Activated B cell treated with CpG ODN at 0.5 μM for 24 hours (primary cell): ENCODE measurements at regions not wholly inside any gene's neighbourhood (a gene's known extent, or its start where the extent isn't known, plus 50 kb on each side); places are given as distances from the start of the nearest gene placed in this dataset.

ENCODE experiments used
- ATAC-seq: fragments of 200-7000 bp; cut with Tn5 transposase; one replicate; pipeline ENCODE4 v1.10.0; 2021; ENCODE audit warnings: low read depth, mild to moderate bottlenecking, moderate library complexity
- CTCF ChIA-PET: fragments of 350-600 bp; sonication (Branson Sonifier 250); formaldehyde crosslinking; loops from one replicate; lab custom pipeline; 2021; ENCODE audit warnings: antibody characterized with exemption; lab: Charles Lee
- POLR2A ChIA-PET: fragments of 350-600 bp; sonication (Branson Sonifier 250); formaldehyde crosslinking; loops from one replicate; lab custom pipeline; 2021; ENCODE audit warnings: antibody characterized with exemption; lab: Charles Lee
- DNase-seq: peaks from one replicate; pipeline ENCODE4 v3.0.0; 2022
- H3K27ac Mint-ChIP-seq: one replicate; pipeline ENCODE4 v1.8.0; 2020; ENCODE audit warnings: mixed read lengths
- H3K27me3 Mint-ChIP-seq: one replicate; pipeline ENCODE4 v1.8.0; 2021; ENCODE audit warnings: mixed read lengths
- H3K36me3 Mint-ChIP-seq: one replicate; pipeline ENCODE4 v1.8.0; 2021; ENCODE audit warnings: low read depth, mixed read lengths
- H3K4me1 Mint-ChIP-seq: one replicate; pipeline ENCODE4 v1.8.0; 2021; ENCODE audit warnings: mixed read lengths
- H3K4me3 Mint-ChIP-seq: one replicate; pipeline ENCODE4 v1.8.0; 2020; ENCODE audit warnings: mild to moderate bottlenecking, mixed read lengths
- H3K9me3 Mint-ChIP-seq: one replicate; pipeline ENCODE4 v1.8.0; 2020; ENCODE audit warnings: mixed read lengths
- CTCF ChIP-seq: fragments of 200-600 bp; IDR thresholded peaks from one replicate; pipeline ENCODE4 v1.8.0; 2022; ENCODE audit warnings: antibody characterized with exemption, mild to moderate bottlenecking
- intact Hi-C: fragments of 100-400 bp; cut with micrococcal nuclease; formaldehyde crosslinking; loops from one replicate; pipeline ENCODE4 v1.15.1; 2024

- Mint-ChIP-seq H3K4me1 (no peaks in the 10 kb centered on the region), H3K27ac (no peak overlapping the region), H3K27me3 (no peaks in the 10 kb centered on the region), H3K9me3 (no peaks in the 10 kb centered on the region), H3K4me3 (no peak overlapping the region), H3K36me3 (no peaks in the 10 kb centered on the region)
- intact Hi-C loops: no loop called here
- TF ChIP-seq CTCF: no peak
- ChIA-PET CTCF (no interaction called here), POLR2A (no interaction called here)
- ATAC-seq: no peak
- no peak for DNase-seq
These were observed 325.2 kb downstream of the USP25 start for GRCh38 chr21:16055014-16055413.

GRCh38 chr21:16058896-16059295, 329.1 kb downstream of the USP25 start:
- TF ChIP-seq CTCF: no peak
- no peaks in the 10 kb centered on the region for H3K9me3 Mint-ChIP-seq
- ATAC-seq (no peak), DNase-seq (no peak)
- H3K36me3 Mint-ChIP-seq: no peaks in the 10 kb centered on the region
- CTCF ChIA-PET: no interaction called here
- POLR2A ChIA-PET: no interaction called here
- intact Hi-C loops: no loop called here
- H3K27ac Mint-ChIP-seq: no peak overlapping the region
- H3K27me3 Mint-ChIP-seq: no peaks in the 10 kb centered on the region
- no peak overlapping the region for H3K4me3 Mint-ChIP-seq
- H3K4me1 Mint-ChIP-seq: no peaks in the 10 kb centered on the region

GRCh38 chr21:16059981-16060380, 330.2 kb downstream of the USP25 start:
- Mint-ChIP-seq H3K4me1 (no peaks in the 10 kb centered on the region), H3K27me3 (no peaks in the 10 kb centered on the region), H3K9me3 (no peaks in the 10 kb centered on the region), H3K36me3 (no peaks in the 10 kb centered on the region), H3K4me3 (no peak overlapping the region), H3K27ac (no peak overlapping the region)
- intact Hi-C loops: no loop called here
- no peak for TF ChIP-seq CTCF
- ChIA-PET POLR2A (no interaction called here), CTCF (no interaction called here)
- DNase-seq (no peak), ATAC-seq (no peak)

GRCh38 chr21:16061194-16061593, 331.4 kb downstream of the USP25 start:
- Mint-ChIP-seq H3K9me3 (no peaks in the 10 kb centered on the region), H3K27me3 (no peaks in the 10 kb centered on the region), H3K27ac (no peak overlapping the region), H3K36me3 (no peaks in the 10 kb centered on the region), H3K4me3 (no peak overlapping the region), H3K4me1 (no peaks in the 10 kb centered on the region)
- ATAC-seq (no peak), DNase-seq (no peak)
- TF ChIP-seq CTCF: no peak
- ChIA-PET CTCF (no interaction called here), POLR2A (interaction anchor here (0.7 kb wide), 1 partner anchor 416 kb away, joined by 5 read pairs; no protein-coding TSS in a partner anchor)
- intact Hi-C loops: no loop called here

GRCh38 chr21:16069178-16070112, 339.7 kb downstream of the USP25 start:
- no peaks in the 10 kb centered on the region for H3K36me3 Mint-ChIP-seq
- intact Hi-C loops: no loop called here
- ATAC-seq (no peak), DNase-seq (no peak)
- no peaks in the 10 kb centered on the region for H3K4me1 Mint-ChIP-seq
- peaks cover 2% of the 10 kb centered on the region for H3K9me3 Mint-ChIP-seq
- no peak for TF ChIP-seq CTCF
- no peak overlapping the region for H3K27ac Mint-ChIP-seq
- ChIA-PET POLR2A (no interaction called here), CTCF (no interaction called here)
- H3K27me3 Mint-ChIP-seq: no peaks in the 10 kb centered on the region
- no peak overlapping the region for H3K4me3 Mint-ChIP-seq
